Heart right ventricle (tissue), 16 donors: ENCODE measurements at regions not wholly inside any gene's neighbourhood (a gene's known extent, or its start where the extent isn't known, plus 50 kb on each side); places are given as distances from the start of the nearest gene placed in this dataset.

ENCODE experiments used
- ATAC-seq, 8 donors: fragments of 200-7000 bp; cut with Tn5 transposase; one replicate each; pipeline ENCODE4 v1.9.1; 2020; ENCODE audit warnings: mild to moderate bottlenecking in 8 of 8, moderate library complexity in 8 of 8, moderate number of reproducible peaks in 1 of 8
- DNase-seq, 2 donors: peaks; one replicate each; pipeline ENCODE4 v3.0.0-alpha.2; 2020
- H3K27ac ChIP-seq, 10 donors: fragments of 200-600 bp; sonication (generic) in 2 of 10; one replicate each; pipeline versions ENCODE4 v1.5.0 to v1.8.0; 2020 to 2022; ENCODE audit warnings: mild to moderate bottlenecking in 3 of 10
- H3K27me3 ChIP-seq, 7 donors: fragments of 200-600 bp; one replicate each; pipeline ENCODE4 v1.8.0; 2021 to 2022; ENCODE audit warnings: mild to moderate bottlenecking in 2 of 7
- H3K36me3 ChIP-seq, 9 donors: fragments of 200-600 bp; sonication (generic) in 1 of 9; one replicate each; pipeline versions ENCODE4 v1.5.0 to v1.8.0; 2020 to 2022; ENCODE audit warnings: mild to moderate bottlenecking in 2 of 9
- H3K4me1 ChIP-seq, 9 donors: fragments of 200-600 bp; sonication (generic) in 1 of 9; one replicate each; pipeline versions ENCODE4 v1.5.0 to v1.8.0; 2020 to 2022; ENCODE audit warnings: mild to moderate bottlenecking in 4 of 9
- H3K4me3 ChIP-seq, 10 donors: fragments of 200-600 bp; sonication (generic) in 2 of 10; one replicate each; pipeline versions ENCODE4 v1.5.0 to v1.8.0; 2020 to 2022; ENCODE audit warnings: mild to moderate bottlenecking in 7 of 10, moderate library complexity in 2 of 10
- H3K9me3 ChIP-seq, 11 donors: fragments of 200-600 bp in 10 of 11; sonication (generic) in 2 of 11; one replicate each; pipeline versions ENCODE4 v1.5.0 to v1.8.0; 2013 to 2022; ENCODE audit warnings: mild to moderate bottlenecking in 2 of 11, control low read depth in 1 of 11, moderate library complexity in 1 of 11
- WGBS, 2 donors: extraction: QIAGEN DNeasy Blood & Tissue Kit; methylation state at CpG; one replicate each; pipeline ENCODE4 v1.1.7; 2013; ENCODE audit warnings: inconsistent platforms in 1 of 2; 5-methylcytosine and 5-hydroxymethylcytosine counted together
- intact Hi-C, 10 donors: fragments of 100-400 bp; cut with DNase I; formaldehyde crosslinking; loops; one replicate each; pipeline versions ENCODE4 v1.11.1 to v1.14.2; 2022
- TF ChIP-seq, protein P1 (sequence below), 9 donors: fragments of 200-600 bp; sonication (generic) in 2 of 9; IDR thresholded peaks; one replicate each; pipeline versions ENCODE4 v1.5.0 to v1.8.0; 2021 to 2022; ENCODE audit warnings: antibody characterized with exemption in 9 of 9, mild to moderate bottlenecking in 5 of 9, moderate library complexity in 1 of 9
- donor health status: Arrhythmogenic right ventricular cardiomyopathy.
- donor health status: ischemic (EF 13 %, LVEDD 7.1; RV severe dilation, severe dysfunction).
- donor health status: healthy with polysubstance abuse.
- donor health status: DM: no; HTN: yes; CAD: no.
- donor health status: DM: no; HTN: no; CAD: no.
- donor health status: ischemic (EF 25% LVEDD 6.9; RV normal size, moderate dysfunction).
- donor health status: ischemic (EF 25% LVEDD 5.7; RV mildly dilated, moderate dysfunction).
- donor health status: healthy.
- donor health status: DM: yes; HTN: yes; CAD: no.
- donor health status: Ischemic cardiomyopathy.
- donor health status: ischemic (EF 35%, LVEDD 5.7; RV mildly dilated, moderate dysfunction).
- donor health status: nonischemic (EF 11% LVEDD 7.7; RV severe dilation, severe dysfunction).
- donor health status: DM: yes; HTN: yes; CAD: no.
- donor health status: PGD.
- donor health status: ischemic (EF 29% LVEDD 5.4; RV normal size, mild dysfunction).
- donor health status: nonischemic (EF 23%, LVEDD 6.1; RV moderate dilation, normal function).

DNA sequence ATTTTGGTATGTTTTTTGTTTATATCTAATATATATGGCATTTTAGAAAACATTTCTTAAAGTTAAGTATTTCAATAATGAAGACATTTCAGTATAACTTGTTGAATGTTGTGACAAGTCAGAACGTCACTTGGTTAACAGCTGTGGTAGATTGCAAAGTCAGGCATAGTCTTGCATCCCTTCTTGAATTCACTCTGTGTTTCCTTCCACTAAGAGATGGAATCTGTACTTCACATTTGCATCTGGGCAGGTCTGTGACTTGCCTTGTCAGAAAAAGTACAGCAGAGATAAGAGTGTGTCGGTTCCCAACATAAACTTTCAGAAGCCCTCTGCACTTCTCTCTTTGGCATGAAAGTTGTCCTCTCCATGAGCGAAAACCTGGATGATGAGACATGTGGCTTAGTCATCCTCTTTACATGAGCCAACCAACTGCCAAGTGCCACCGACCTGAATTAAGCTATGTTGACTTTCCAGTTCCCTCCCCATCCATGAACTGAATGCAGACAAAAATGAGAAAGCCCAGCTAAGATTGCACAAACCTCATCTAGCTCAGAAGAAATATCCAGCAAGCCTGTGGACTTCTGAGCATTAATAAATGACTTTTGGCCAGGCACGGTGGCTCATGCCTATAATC, 1730.2 kb downstream of the MRPL39 start:
- Histone ChIP-seq H3K4me3 (no peak overlapping the region), H3K27ac (no peak overlapping the region), H3K4me1 (no peaks in the 10 kb centered on the region), H3K36me3 (no peaks in the 10 kb centered on the region), H3K9me3 (no peaks in the 10 kb centered on the region), H3K27me3 (no peaks in the 10 kb centered on the region)
- TF ChIP-seq, protein P1, sequence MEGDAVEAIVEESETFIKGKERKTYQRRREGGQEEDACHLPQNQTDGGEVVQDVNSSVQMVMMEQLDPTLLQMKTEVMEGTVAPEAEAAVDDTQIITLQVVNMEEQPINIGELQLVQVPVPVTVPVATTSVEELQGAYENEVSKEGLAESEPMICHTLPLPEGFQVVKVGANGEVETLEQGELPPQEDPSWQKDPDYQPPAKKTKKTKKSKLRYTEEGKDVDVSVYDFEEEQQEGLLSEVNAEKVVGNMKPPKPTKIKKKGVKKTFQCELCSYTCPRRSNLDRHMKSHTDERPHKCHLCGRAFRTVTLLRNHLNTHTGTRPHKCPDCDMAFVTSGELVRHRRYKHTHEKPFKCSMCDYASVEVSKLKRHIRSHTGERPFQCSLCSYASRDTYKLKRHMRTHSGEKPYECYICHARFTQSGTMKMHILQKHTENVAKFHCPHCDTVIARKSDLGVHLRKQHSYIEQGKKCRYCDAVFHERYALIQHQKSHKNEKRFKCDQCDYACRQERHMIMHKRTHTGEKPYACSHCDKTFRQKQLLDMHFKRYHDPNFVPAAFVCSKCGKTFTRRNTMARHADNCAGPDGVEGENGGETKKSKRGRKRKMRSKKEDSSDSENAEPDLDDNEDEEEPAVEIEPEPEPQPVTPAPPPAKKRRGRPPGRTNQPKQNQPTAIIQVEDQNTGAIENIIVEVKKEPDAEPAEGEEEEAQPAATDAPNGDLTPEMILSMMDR (IDR thresholded peaks at IDR 0.05): no peak
- ATAC-seq (no peak), DNase-seq (no peak)
- intact Hi-C loops: no loop called here
- 66 to 71% methylated on average over 5 of the region's 5 CpGs for WGBS, 2 donors

DNA sequence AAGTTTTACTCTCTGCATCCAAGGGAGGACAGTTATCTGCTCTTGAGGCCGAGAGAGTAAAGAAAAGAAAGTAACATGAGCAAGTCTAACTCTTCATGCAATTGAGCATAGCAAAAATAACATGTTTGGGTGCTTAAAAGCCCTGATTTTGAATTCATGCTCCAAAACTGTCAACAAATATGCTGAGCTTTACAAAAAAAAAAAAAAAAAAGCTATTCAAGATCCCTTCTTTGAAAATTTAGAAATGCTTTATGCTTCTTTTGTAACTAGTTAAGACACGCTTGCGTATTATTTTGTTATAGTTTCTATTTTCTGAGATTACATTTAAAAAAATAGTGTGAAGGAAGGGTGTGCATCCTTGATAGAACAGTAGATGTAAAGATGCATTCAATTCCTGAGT, 1733.0 kb downstream of the MRPL39 start:
- WGBS, 2 donors: 80 to 89% methylated on average over 3 of the region's 3 CpGs
- no peaks in the 10 kb centered on the region for H3K36me3 ChIP-seq
- DNase-seq (no peak), ATAC-seq (no peak)
- H3K9me3 ChIP-seq: no peaks in the 10 kb centered on the region
- no peaks in the 10 kb centered on the region for H3K27me3 ChIP-seq
- intact Hi-C loops: no loop called here
- H3K4me3 ChIP-seq: no peak overlapping the region
- TF ChIP-seq, protein P1 (IDR thresholded peaks at IDR 0.05): no peak
- no peaks in the 10 kb centered on the region for H3K4me1 ChIP-seq
- H3K27ac ChIP-seq: no peak overlapping the region

DNA sequence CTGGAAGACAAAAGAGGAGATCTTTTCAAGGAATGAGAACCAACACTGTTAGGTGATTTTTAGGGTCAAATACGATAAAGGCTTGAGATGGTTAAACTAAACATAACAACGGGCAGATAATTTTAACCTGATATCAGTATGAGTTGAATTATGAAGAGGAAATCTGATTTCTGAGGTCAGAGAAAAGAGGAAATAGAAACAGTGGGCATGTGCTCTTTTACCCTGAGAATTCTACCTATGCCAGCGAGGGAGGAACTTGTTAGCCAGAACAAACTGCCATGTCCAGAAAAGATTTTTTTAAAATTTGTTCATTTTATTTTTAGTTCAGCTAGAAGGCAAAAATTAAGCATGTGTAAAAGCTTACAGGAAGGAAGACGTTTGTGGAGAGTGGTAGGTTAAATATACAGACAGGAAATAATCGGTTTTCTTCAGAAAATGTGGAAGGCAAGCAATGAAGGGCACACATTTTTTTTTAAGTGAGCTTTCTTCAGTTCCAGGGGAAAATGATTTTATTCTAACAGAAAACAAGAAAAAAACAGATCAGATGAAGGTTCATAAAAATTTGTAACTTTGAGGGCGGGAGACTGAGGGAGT, 1745.3 kb downstream of the MRPL39 start:
- Histone ChIP-seq H3K9me3 (no peaks in the 10 kb centered on the region), H3K4me1 (no peaks in the 10 kb centered on the region), H3K27ac (no peak overlapping the region), H3K27me3 (peaks cover 0 to 3% (median 0%) of the 10 kb centered on the region in 7 donors), H3K36me3 (no peaks in the 10 kb centered on the region), H3K4me3 (no peak overlapping the region)
- ATAC-seq (no peak), DNase-seq (no peak)
- 57 to 63% methylated on average over 6 of the region's 6 CpGs for WGBS, 2 donors
- intact Hi-C loops: no loop called here
- TF ChIP-seq, protein P1 (IDR thresholded peaks at IDR 0.05): no peak

DNA sequence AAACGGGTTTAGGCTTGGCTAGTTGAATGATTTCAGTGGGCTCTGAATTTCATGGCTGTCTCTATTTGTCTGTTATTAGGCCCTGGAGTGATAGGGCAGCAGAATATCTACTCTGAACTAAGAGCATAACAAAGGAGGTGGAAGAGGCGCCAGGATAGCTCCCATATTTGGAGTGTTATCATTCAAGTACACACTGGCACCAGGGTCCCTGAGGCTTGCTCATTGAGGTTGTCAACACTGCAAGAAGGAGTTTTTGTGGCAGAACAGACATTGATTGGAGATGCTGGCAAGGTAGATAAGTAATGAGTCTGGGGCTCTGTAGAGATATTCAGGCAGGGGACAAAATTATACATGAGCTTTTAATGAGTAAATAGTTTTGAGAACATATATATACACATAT, 1748.4 kb downstream of the MRPL39 start:
- DNase-seq (no peak), ATAC-seq (no peak)
- Histone ChIP-seq H3K4me1 (no peaks in the 10 kb centered on the region), H3K9me3 (no peaks in the 10 kb centered on the region), H3K4me3 (no peak overlapping the region), H3K27ac (no peak overlapping the region), H3K27me3 (peaks cover 0 to 3% (median 0%) of the 10 kb centered on the region in 7 donors), H3K36me3 (no peaks in the 10 kb centered on the region)
- 41 to 55% methylated on average over 2 of the region's 2 CpGs for WGBS, 2 donors
- TF ChIP-seq, protein P1 (IDR thresholded peaks at IDR 0.05): no peak
- intact Hi-C loops: loop anchor here in 3 of 10 donors (10.0 kb wide), 2 partner anchors 656 to 1176 kb away; no protein-coding TSS in a partner anchor
